GM12878 (cell line): ENCODE measurements at regions not wholly inside any gene's neighbourhood (a gene's known extent, or its start where the extent isn't known, plus 50 kb on each side); places are given as distances from the start of the nearest gene placed in this dataset.

Experiments
- ATAC-seq: fragments of 200-7000 bp; cut with Tn5 transposase; 3 replicates; pipeline ENCODE4 v1.9.1; 2020; ENCODE audit warnings: mild to moderate bottlenecking, moderate library complexity
- BruUV-seq: library from RNA; stranded (reverse); fragments of 400-500 nt; replicated peaks from 2 replicates; lab custom pipeline; 2021; lab: Mats Ljungman, UMichigan
- CTCF ChIA-PET: fragments of 300-600 bp; sonication (Branson Sonifier 250); formaldehyde crosslinking; extraction: SDS; loops from one replicate; lab custom pipeline; 2021; ENCODE audit warnings: inconsistent platforms; lab: Yijun Ruan, JAX
- POLR2A ChIA-PET: fragments of 350-600 bp; formaldehyde crosslinking; extraction: SDS; loops from one replicate; lab custom pipeline; 2021; ENCODE audit warnings: inconsistent platforms; lab: Charles Lee
- RAD21 ChIA-PET: fragments of 300-600 bp; sonication (Branson Sonifier 250); formaldehyde crosslinking; loops from one replicate; lab custom pipeline; 2023; ENCODE audit warnings: antibody characterized with exemption; ENCODE audit not compliant: unreplicated experiment; lab: Charles Lee
- SMC1A ChIA-PET: fragments of 300-600 bp; sonication (Branson Sonifier 250); formaldehyde crosslinking; loops from one replicate; lab custom pipeline; 2023; ENCODE audit not compliant: unreplicated experiment, uncharacterized antibody; lab: Charles Lee
- DNase-seq: peaks from one replicate; pipeline ENCODE4 v3.0.0-alpha.2; 2011; ENCODE audit warnings: low read depth, low spot score
- FAIRE-seq: peaks from 3 replicates; lab custom pipeline; 2011; peaks lifted over from hg19 to GRCh38; lab: Jason Lieb, UNC
- H2AFZ ChIP-seq: 2 replicates; pipeline ENCODE4 v1.6.0; 2011; ENCODE audit warnings: low read depth, low read length, control low read depth; ENCODE audit not compliant: control insufficient read depth
- H3K27ac ChIP-seq: 2 replicates; pipeline ENCODE4 v1.5.1; 2011; ENCODE audit warnings: control low read depth; ENCODE audit not compliant: control insufficient read depth, insufficient read depth
- H3K27me3 ChIP-seq, 2 experiments: replicated peaks in 1 of 2; 2 replicates each; pipeline versions ENCODE4 v1.6.0 to v1.6.1; 2011; ENCODE audit warnings: low read length in 1 of 2; ENCODE audit not compliant: control insufficient read depth in 2 of 2, insufficient read depth in 2 of 2
- H3K36me3 ChIP-seq, 2 experiments: 2 replicates each; pipeline ENCODE4 v1.5.1; 2011; ENCODE audit warnings: low read length in 1 of 2; ENCODE audit not compliant: control insufficient read depth in 2 of 2, insufficient read depth in 2 of 2
- H3K4me1 ChIP-seq: 2 replicates; pipeline ENCODE4 v1.6.1; 2011; ENCODE audit warnings: mild to moderate bottlenecking, low read length, moderate library complexity, mixed read lengths; ENCODE audit not compliant: control insufficient read depth, insufficient read depth
- H3K4me2 ChIP-seq: 2 replicates; pipeline ENCODE4 v1.6.0; 2011; ENCODE audit warnings: control low read depth; ENCODE audit not compliant: control insufficient read depth, insufficient read depth
- H3K4me3 ChIP-seq: fragments of 200-600 bp; sonication (generic); 2 replicates; pipeline ENCODE4 v1.5.1; 2016
- H3K79me2 ChIP-seq: 2 replicates; pipeline ENCODE4 v1.6.0; 2011; ENCODE audit warnings: low read length; ENCODE audit not compliant: control insufficient read depth, insufficient read depth
- H3K9ac ChIP-seq: 2 replicates; pipeline ENCODE4 v1.8.0; 2011; ENCODE audit warnings: low read length, control low read depth, mixed read lengths; ENCODE audit not compliant: control insufficient read depth, insufficient read depth
- H3K9me3 ChIP-seq: replicated peaks from 3 replicates; pipeline ENCODE4 v1.5.1; 2011; ENCODE audit warnings: mild to moderate bottlenecking, low read length; ENCODE audit not compliant: control insufficient read depth, insufficient read depth
- H4K20me1 ChIP-seq: 2 replicates; pipeline ENCODE4 v1.6.0; 2011; ENCODE audit not compliant: control insufficient read depth, insufficient read depth
- BCL3 ChIP-seq: IDR thresholded peaks from 2 replicates; pipeline ENCODE4 v1.6.1; 2011; ENCODE audit warnings: borderline replicate concordance, low read depth, mild to moderate bottlenecking, moderate library complexity, low read length; ENCODE audit not compliant: insufficient read depth, poor library complexity, severe bottlenecking
- CHD1 ChIP-seq: IDR thresholded peaks from 2 replicates; pipeline ENCODE4 v1.6.1; 2012; ENCODE audit warnings: low read depth, low read length, improper control_type of control experiment
- HSF1 ChIP-seq: fragments of 150-350 bp; IDR thresholded peaks from 2 replicates; pipeline ENCODE4 v1.6.1; 2014; ENCODE audit warnings: mild to moderate bottlenecking, low read depth, low read length
- IRF5 ChIP-seq: fragments of 450-650 bp; IDR thresholded peaks from 2 replicates; pipeline ENCODE4 v1.6.1; 2017; ENCODE audit warnings: borderline replicate concordance
- MEF2B ChIP-seq: fragments of 450-650 bp; IDR thresholded peaks from 2 replicates; pipeline ENCODE4 v1.6.1; 2018; ENCODE audit warnings: mild to moderate bottlenecking, moderate library complexity; ENCODE audit not compliant: partially characterized antibody, poor library complexity, severe bottlenecking
- PKNOX1 ChIP-seq: fragments of 450-650 bp; IDR thresholded peaks from 2 replicates; pipeline ENCODE4 v1.6.1; 2016; ENCODE audit warnings: mild to moderate bottlenecking
- RELB ChIP-seq: fragments of 450-650 bp; IDR thresholded peaks from 2 replicates; pipeline ENCODE4 v1.6.1; 2017; ENCODE audit warnings: low read depth, mild to moderate bottlenecking, moderate library complexity
- RFX5 ChIP-seq: IDR thresholded peaks from 2 replicates; pipeline ENCODE4 v1.6.1; 2011; ENCODE audit warnings: low read depth, low read length, improper control_type of control experiment
- SMAD5 ChIP-seq: IDR thresholded peaks from 2 replicates; pipeline ENCODE4 v1.6.1; 2016; ENCODE audit warnings: antibody characterized with exemption, low read depth
- SMC3 ChIP-seq: IDR thresholded peaks from 2 replicates; pipeline ENCODE4 v1.6.1; 2011; ENCODE audit warnings: low read length, improper control_type of control experiment, borderline replicate concordance
- TCF7 ChIP-seq: IDR thresholded peaks from 2 replicates; pipeline ENCODE4 v1.6.1; 2014; ENCODE audit warnings: antibody characterized with exemption, borderline replicate concordance
- ZBED1 ChIP-seq: IDR thresholded peaks from 2 replicates; pipeline ENCODE4 v1.6.1; 2016; ENCODE audit warnings: borderline replicate concordance
- WGBS: methylation state at CpG from one replicate; pipeline ENCODE4 v1.1.6; 2016; ENCODE audit warnings: low lambda C conversion rate; ENCODE audit not compliant: insufficient replicate concordance, insufficient coverage; ENCODE audit errors: missing lambda C conversion rate; 5-methylcytosine and 5-hydroxymethylcytosine counted together
- in situ Hi-C: fragments of 300-500 bp; cut with MboI; formaldehyde crosslinking; loops from 9 replicates; pipeline ENCODE4 v1.14.3; 2018; ENCODE audit warnings: mixed read lengths
- intact Hi-C: fragments of 100-400 bp; cut with micrococcal nuclease; formaldehyde crosslinking; loops from one replicate; pipeline ENCODE4 v1.14.2; 2022; ENCODE audit not compliant: unreplicated experiment

- TF ChIP-seq BCL3, result no peak
- no peak for TF ChIP-seq SMC3
Observed at GRCh38 chr16:49015225-49015592, 266.4 kb downstream of the CBLN1 start (continued).

GRCh38 chr16:49014277-49015224 is 267.1 kb downstream of the CBLN1 start:
- intact Hi-C loops (no loop called here), in situ Hi-C loops (no loop called here)
- no peak for ATAC-seq
- 13% methylated on average over 14 of the region's 15 CpGs for WGBS
- H3K9me3 ChIP-seq, result no peaks in the 10 kb centered on the region
- CTCF ChIA-PET, result no interaction called here
- no peaks in the 10 kb centered on the region for H3K79me2 ChIP-seq
- DNase-seq, result no peak
- RAD21 ChIA-PET, result no interaction called here
- no peaks in the 10 kb centered on the region for H4K20me1 ChIP-seq
- no peak overlapping the region for H2AFZ ChIP-seq
- H3K36me3 ChIP-seq, result no peaks in the 10 kb centered on the region
- BruUV-seq, result no TSS peak
- H3K9ac ChIP-seq, result no peak overlapping the region
- FAIRE-seq, result no peak
- no peaks in the 10 kb centered on the region for H3K27me3 ChIP-seq
- no peak overlapping the region for H3K27ac ChIP-seq
- H3K4me2 ChIP-seq, result no peak overlapping the region
- POLR2A ChIA-PET, result no interaction called here
- TF ChIP-seq PKNOX1 (no peak), ZBED1 (no peak), RFX5 (no peak), TCF7 (no peak), IRF5 (no peak), MEF2B (no peak), RELB (no peak), HSF1 (no peak), CHD1 (no peak), SMAD5 (no peak)
- TF ChIP-seq, all 136 proteins: peak for 0
- SMC1A ChIA-PET, result no interaction called here
- Histone ChIP-seq H3K4me3 (no peak overlapping the region), H3K4me1 (no peaks in the 10 kb centered on the region)
